HepG2 (cell line): ENCODE measurements at regions not wholly inside any gene's neighbourhood (a gene's known extent, or its start where the extent isn't known, plus 50 kb on each side); places are given as distances from the start of the nearest gene placed in this dataset.

Experiments
- ATAC-seq: fragments of 200-7000 bp; cut with Tn5 transposase; 3 replicates; pipeline ENCODE4 v1.9.1; 2020; ENCODE audit warnings: mild to moderate bottlenecking, moderate library complexity
- BruUV-seq: library from RNA; stranded (reverse); fragments of 400-500 nt; replicated peaks from 2 replicates; lab custom pipeline; 2021; lab: Mats Ljungman, UMichigan
- CTCF ChIA-PET: fragments of 300-600 bp; formaldehyde crosslinking; extraction: SDS; loops from one replicate; lab custom pipeline; 2021; ENCODE audit warnings: low total read pairs, inconsistent platforms, low intra/inter-chr PET ratio; lab: Yijun Ruan, JAX
- POLR2A ChIA-PET: fragments of 350-600 bp; sonication (Branson Sonifier 250); formaldehyde crosslinking; loops from one replicate; lab custom pipeline; 2020; ENCODE audit warnings: antibody characterized with exemption, inconsistent platforms; lab: Yijun Ruan, JAX
- DNase-seq: peaks from one replicate; pipeline ENCODE4 v3.0.0-alpha.2; 2015; ENCODE audit warnings: low spot score
- FAIRE-seq: peaks from 3 replicates; lab custom pipeline; 2011; peaks lifted over from hg19 to GRCh38; lab: Jason Lieb, UNC
- H2AFZ ChIP-seq: one replicate; pipeline ENCODE4 v1.6.1; 2011; ENCODE audit warnings: low read length, inconsistent platforms
- H3K27ac ChIP-seq: fragments of 300-600 bp; 3 replicates; pipeline ENCODE4 v1.8.0; 2011; ENCODE audit warnings: mixed run types, mild to moderate bottlenecking, mixed read lengths, low read length, inconsistent platforms; ENCODE audit not compliant: insufficient read depth; ENCODE audit errors: extremely low read length
- H3K27me3 ChIP-seq, 2 experiments: fragments of 200-600 bp in 1 of 2; 2 replicates in 1 of 2; 3 replicates in 1 of 2; pipeline versions ENCODE4 v1.6.0 to v1.8.0; 2011; ENCODE audit warnings: low read length in 2 of 2, mild to moderate bottlenecking in 2 of 2, moderate library complexity in 2 of 2, inconsistent platforms in 1 of 2; ENCODE audit not compliant: insufficient read depth in 2 of 2, control insufficient read depth in 1 of 2
- H3K36me3 ChIP-seq, 2 experiments: fragments of 200-600 bp in 1 of 2; replicated peaks in 1 of 2; 2 replicates in 1 of 2; 3 replicates in 1 of 2; pipeline versions ENCODE4 v1.5.1 to v1.8.0; 2011; ENCODE audit warnings: low read length in 2 of 2, inconsistent platforms in 1 of 2; ENCODE audit not compliant: insufficient read depth in 2 of 2, control insufficient read depth in 1 of 2
- H3K4me1 ChIP-seq: 2 replicates; pipeline ENCODE4 v1.5.1; 2012; ENCODE audit warnings: low read length, inconsistent platforms; ENCODE audit not compliant: insufficient read depth
- H3K4me2 ChIP-seq: 2 replicates; pipeline ENCODE4 v1.6.0; 2011; ENCODE audit warnings: low read depth, low read length, inconsistent platforms
- H3K4me3 ChIP-seq, 3 experiments: fragments of 200-600 bp in 1 of 3; sonication (generic), shearing (Covaris generic) in 1 of 3; replicated peaks in 1 of 3; 2 replicates each; pipeline ENCODE4 v1.5.1; 2011 to 2016; ENCODE audit warnings: low read length in 3 of 3, inconsistent platforms in 2 of 3, low read depth in 2 of 3, mild to moderate bottlenecking in 2 of 3, control low read depth in 1 of 3, mixed read lengths in 1 of 3; ENCODE audit not compliant: insufficient read depth in 1 of 3
- H3K79me2 ChIP-seq: one replicate; pipeline ENCODE4 v1.6.1; 2011; ENCODE audit warnings: low read length, inconsistent platforms; ENCODE audit not compliant: insufficient read depth
- H3K9ac ChIP-seq: 2 replicates; pipeline ENCODE4 v1.6.0; 2011; ENCODE audit warnings: mild to moderate bottlenecking, low read depth, low read length, inconsistent platforms; ENCODE audit not compliant: insufficient read depth
- H3K9me3 ChIP-seq: 2 replicates; pipeline ENCODE4 v1.5.1; 2012; ENCODE audit warnings: mild to moderate bottlenecking, low read length
- H4K20me1 ChIP-seq: 2 replicates; pipeline ENCODE4 v1.6.0; 2011; ENCODE audit warnings: inconsistent platforms, mild to moderate bottlenecking, low read length, moderate library complexity; ENCODE audit not compliant: insufficient read depth
- JARID2 ChIP-seq: sonication (generic); formaldehyde crosslinking; IDR thresholded peaks from 2 replicates; pipeline ENCODE4 v1.8.1; 2023; ENCODE audit warnings: missing genetic modification reagents, inconsistent platforms; ENCODE audit not compliant: insufficient replicate concordance
- KLF12 ChIP-seq: sonication (generic); formaldehyde crosslinking; IDR thresholded peaks from 2 replicates; pipeline ENCODE4 v1.4.0; 2020; ENCODE audit warnings: missing genetic modification reagents, borderline replicate concordance
- PHF21A ChIP-seq: sonication (generic); formaldehyde crosslinking; IDR thresholded peaks from 2 replicates; pipeline ENCODE4 v1.5.0; 2020; ENCODE audit warnings: mild to moderate bottlenecking, missing genetic modification reagents
- REST ChIP-seq, 2 experiments: IDR thresholded peaks; 2 replicates each; pipeline ENCODE4 v1.6.1; 2011 to 2012; ENCODE audit warnings: low read length in 2 of 2, borderline replicate concordance in 1 of 2, low read depth in 1 of 2, mild to moderate bottlenecking in 1 of 2, moderate library complexity in 1 of 2
- SP5 ChIP-seq: IDR thresholded peaks from 2 replicates; pipeline ENCODE4 v1.6.1; 2016; ENCODE audit warnings: low read depth, borderline replicate concordance
- SSRP1 ChIP-seq: IDR thresholded peaks from 2 replicates; pipeline ENCODE4 v1.6.1; 2016; ENCODE audit warnings: control low read depth
- ZBTB38 ChIP-seq: sonication (generic); formaldehyde crosslinking; IDR thresholded peaks from 2 replicates; pipeline ENCODE4 v1.5.1; 2020; ENCODE audit warnings: mild to moderate bottlenecking, missing genetic modification reagents
- ZFP62 ChIP-seq: sonication (generic); formaldehyde crosslinking; IDR thresholded peaks from 2 replicates; pipeline ENCODE4 v1.4.0; 2020; ENCODE audit warnings: missing genetic modification reagents
- ZNF44 ChIP-seq: sonication (generic); formaldehyde crosslinking; IDR thresholded peaks from 2 replicates; pipeline ENCODE4 v1.5.1; 2020; ENCODE audit warnings: mild to moderate bottlenecking, missing genetic modification reagents
- ZNF773 ChIP-seq: sonication (generic); formaldehyde crosslinking; IDR thresholded peaks from 2 replicates; pipeline ENCODE4 v1.4.0; 2020; ENCODE audit warnings: missing genetic modification reagents, borderline replicate concordance
- WGBS: methylation state at CpG from one replicate; pipeline ENCODE4 v1.1.6; 2017; ENCODE audit warnings: low lambda C conversion rate; 5-methylcytosine and 5-hydroxymethylcytosine counted together
- in situ Hi-C: cut with HindIII; loops from 2 replicates; pipeline ENCODE4 v1.10.0; 2017; ENCODE audit warnings: low pct_unique_long_range_greater_than_20kb; ENCODE audit not compliant: extremely low pct_ligation_motif_present
- intact Hi-C: fragments of 100-400 bp; cut with micrococcal nuclease; formaldehyde crosslinking; loops from one replicate; pipeline ENCODE4 v1.10.0; 2022; ENCODE audit not compliant: unreplicated experiment
- TF ChIP-seq, protein P1 (sequence below): sonication (generic); formaldehyde crosslinking; IDR thresholded peaks from 2 replicates; pipeline ENCODE4 v1.4.0; 2020; ENCODE audit warnings: mild to moderate bottlenecking, low read depth, missing genetic modification reagents

- intact Hi-C loops (no loop called here), in situ Hi-C loops (no loop called here)
- no TSS peak for BruUV-seq
- Histone ChIP-seq H3K4me2 (no peak overlapping the region), H3K27ac (no peak overlapping the region), H3K79me2 (no peaks in the 10 kb centered on the region), H4K20me1 (no peaks in the 10 kb centered on the region), H3K27me3 (0 out of 5 replicates have a peak, but pooled peaks cover 0 to 3% of the 10 kb centered on the region in 2 experiments), H3K9ac (no peak overlapping the region), H3K4me3 (no peak overlapping the region), H3K36me3 (no peaks in the 10 kb centered on the region), H3K4me1 (no peaks in the 10 kb centered on the region), H3K9me3 (peaks cover 3% of the 10 kb centered on the region), H2AFZ (no peak overlapping the region)
- CTCF ChIA-PET: no interaction called here
- TF ChIP-seq ZBTB38 (no peak), JARID2 (CRISPR knock-in tag) (no peak), SP5 (CRISPR knock-in tag) (no peak), KLF12 (CRISPR knock-in tag) (no peak), ZFP62 (CRISPR knock-in tag) (no peak), ZNF44 (CRISPR knock-in tag) (no peak), PHF21A (CRISPR knock-in tag) (no peak), REST (IDR thresholded peaks at IDR 0.05; ENCODE audit: borderline replicate concordance in 1 of 2, low read depth in 1 of 2, low read length in 2 of 2) (no peak), ZNF773 (CRISPR knock-in tag) (no peak), SSRP1 (CRISPR knock-in tag) (no peak)
- TF ChIP-seq, protein P1, sequence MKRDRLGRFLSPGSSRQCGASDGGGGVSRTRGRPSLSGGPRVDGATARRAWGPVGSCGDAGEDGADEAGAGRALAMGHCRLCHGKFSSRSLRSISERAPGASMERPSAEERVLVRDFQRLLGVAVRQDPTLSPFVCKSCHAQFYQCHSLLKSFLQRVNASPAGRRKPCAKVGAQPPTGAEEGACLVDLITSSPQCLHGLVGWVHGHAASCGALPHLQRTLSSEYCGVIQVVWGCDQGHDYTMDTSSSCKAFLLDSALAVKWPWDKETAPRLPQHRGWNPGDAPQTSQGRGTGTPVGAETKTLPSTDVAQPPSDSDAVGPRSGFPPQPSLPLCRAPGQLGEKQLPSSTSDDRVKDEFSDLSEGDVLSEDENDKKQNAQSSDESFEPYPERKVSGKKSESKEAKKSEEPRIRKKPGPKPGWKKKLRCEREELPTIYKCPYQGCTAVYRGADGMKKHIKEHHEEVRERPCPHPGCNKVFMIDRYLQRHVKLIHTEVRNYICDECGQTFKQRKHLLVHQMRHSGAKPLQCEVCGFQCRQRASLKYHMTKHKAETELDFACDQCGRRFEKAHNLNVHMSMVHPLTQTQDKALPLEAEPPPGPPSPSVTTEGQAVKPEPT (CRISPR knock-in tag): no peak
- WGBS: 55% methylated on average over 3 of the region's 3 CpGs
- POLR2A ChIA-PET: no interaction called here
- FAIRE-seq: no peak
- no peak for DNase-seq
- no peak for ATAC-seq
Measured at GRCh38 chr6:142617158-142617557, 315.4 kb downstream of the ADGRG6 start.
